SK-N-MC (cell line): ENCODE measurements at regions not wholly inside any gene's neighbourhood (a gene's known extent, or its start where the extent isn't known, plus 50 kb on each side); places are given as distances from the start of the nearest gene placed in this dataset.

Experiments used
- EZH2 ChIP-seq: fragments of 200-600 bp; sonication (generic); IDR thresholded peaks from one replicate; pipeline ENCODE4 v1.6.1; 2017; ENCODE audit warnings: antibody characterized with exemption
- POLR2AphosphoS5 ChIP-seq: IDR thresholded peaks from 2 replicates; pipeline ENCODE4 v1.6.1; 2012; ENCODE audit warnings: mild to moderate bottlenecking, low read depth, low read length, borderline replicate concordance

GRCh38 chr13:44158881-44159632 is 214.6 kb upstream of the SERP2 start:
- TF ChIP-seq POLR2AphosphoS5 (no peak), EZH2 (no peak)
